A673 (cell line): ENCODE measurements at regions not wholly inside any gene's neighbourhood (a gene's known extent, or its start where the extent isn't known, plus 50 kb on each side); places are given as distances from the start of the nearest gene placed in this dataset.

ENCODE experiments used
- CTCF ChIP-seq: fragments of 300-800, 200-600 bp; sonication (generic); conservative IDR thresholded peaks from 2 replicates; pipeline ENCODE4 v1.5.1; 2017; ENCODE audit warnings: low read depth, mild to moderate bottlenecking, antibody characterized with exemption, low read length, moderate library complexity, mixed read lengths
- EZH2 ChIP-seq: fragments of 200-600 bp; sonication (generic); IDR thresholded peaks from 2 replicates; pipeline ENCODE4 v1.6.1; 2017; ENCODE audit warnings: borderline replicate concordance, low read depth, mild to moderate bottlenecking, mixed read lengths, antibody characterized with exemption, low read length; ENCODE audit not compliant: poor library complexity, severe bottlenecking

DNA sequence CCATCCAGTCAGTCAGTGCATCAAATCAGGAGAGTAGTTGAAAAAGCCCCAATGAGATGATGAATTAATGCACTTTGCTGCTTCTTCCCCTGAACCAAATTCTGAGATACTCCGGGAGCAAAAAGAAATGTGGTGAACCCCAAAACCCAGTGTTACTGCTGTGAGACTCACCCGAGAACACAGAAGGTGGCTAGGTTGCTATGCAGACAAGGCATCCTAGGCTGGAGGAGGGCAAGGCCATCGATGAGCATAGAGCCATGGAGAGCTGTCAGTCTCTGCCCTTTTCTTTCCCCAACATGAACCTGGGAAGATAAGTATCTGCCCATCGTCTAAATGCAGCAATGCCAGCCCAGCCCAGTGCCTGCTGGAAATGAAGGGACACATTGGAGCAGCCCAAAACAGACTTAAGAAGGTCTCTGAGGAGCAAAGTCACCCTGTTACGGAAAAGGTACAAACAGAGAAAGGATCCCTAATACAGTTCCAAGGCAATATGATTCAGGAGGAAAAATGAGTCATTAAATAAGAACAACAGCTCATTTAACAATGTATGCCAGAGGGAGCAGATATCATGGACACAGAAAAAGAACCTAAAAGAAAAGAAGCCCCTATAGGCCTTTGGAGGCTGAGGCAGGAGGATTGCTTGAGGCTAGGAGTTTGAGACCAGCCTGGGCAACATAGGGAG is 272.0 kb downstream of the FOXO1 start:
- TF ChIP-seq CTCF: no peak
- TF ChIP-seq EZH2: no peak
